ENCODE measurements at regions not wholly inside any gene's neighbourhood (a gene's known extent, or its start where the extent isn't known, plus 50 kb on each side); places are given as distances from the start of the nearest gene placed in this dataset.

DNA sequence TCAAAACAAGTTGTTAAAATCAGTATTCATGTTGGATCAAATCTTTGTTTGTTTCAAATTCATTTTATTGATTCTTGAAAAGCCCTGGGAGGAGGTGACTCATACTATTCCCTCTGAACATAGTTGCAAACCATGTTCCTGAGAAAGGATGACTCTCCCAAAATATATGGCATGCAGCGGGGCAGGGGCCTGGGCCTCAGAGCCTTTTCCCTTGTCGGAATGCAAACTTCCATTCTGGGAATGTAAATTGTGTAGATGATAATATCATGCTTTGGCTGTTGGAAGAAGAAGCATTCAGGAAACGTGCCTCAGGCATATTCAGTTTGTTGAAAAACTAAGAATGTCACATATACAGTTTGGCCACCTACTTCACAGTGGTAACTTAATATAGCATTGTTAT, 242.0 kb downstream of the AUH start:
- no peaks in the 10 kb centered on the region for H3K36me3 ChIP-seq
- H3K4me1 ChIP-seq, result peaks cover 37% of the 10 kb centered on the region
- no peak overlapping the region for H3K27ac ChIP-seq
- TF ChIP-seq POLR2AphosphoS5 (IDR thresholded peaks at IDR 0.05) (no peak), POLR2A (IDR thresholded peaks at IDR 0.05) (no peak), EP300 (IDR thresholded peaks at IDR 0.05) (no peak)
- TF ChIP-seq, protein P1, sequence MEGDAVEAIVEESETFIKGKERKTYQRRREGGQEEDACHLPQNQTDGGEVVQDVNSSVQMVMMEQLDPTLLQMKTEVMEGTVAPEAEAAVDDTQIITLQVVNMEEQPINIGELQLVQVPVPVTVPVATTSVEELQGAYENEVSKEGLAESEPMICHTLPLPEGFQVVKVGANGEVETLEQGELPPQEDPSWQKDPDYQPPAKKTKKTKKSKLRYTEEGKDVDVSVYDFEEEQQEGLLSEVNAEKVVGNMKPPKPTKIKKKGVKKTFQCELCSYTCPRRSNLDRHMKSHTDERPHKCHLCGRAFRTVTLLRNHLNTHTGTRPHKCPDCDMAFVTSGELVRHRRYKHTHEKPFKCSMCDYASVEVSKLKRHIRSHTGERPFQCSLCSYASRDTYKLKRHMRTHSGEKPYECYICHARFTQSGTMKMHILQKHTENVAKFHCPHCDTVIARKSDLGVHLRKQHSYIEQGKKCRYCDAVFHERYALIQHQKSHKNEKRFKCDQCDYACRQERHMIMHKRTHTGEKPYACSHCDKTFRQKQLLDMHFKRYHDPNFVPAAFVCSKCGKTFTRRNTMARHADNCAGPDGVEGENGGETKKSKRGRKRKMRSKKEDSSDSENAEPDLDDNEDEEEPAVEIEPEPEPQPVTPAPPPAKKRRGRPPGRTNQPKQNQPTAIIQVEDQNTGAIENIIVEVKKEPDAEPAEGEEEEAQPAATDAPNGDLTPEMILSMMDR (IDR thresholded peaks at IDR 0.05), result no peak
- H3K9me3 ChIP-seq, result no peaks in the 10 kb centered on the region
- H3K27me3 ChIP-seq, result no peaks in the 10 kb centered on the region
- 37% methylated on average over 3 of the region's 3 CpGs for WGBS
- no peak overlapping the region for H3K4me3 ChIP-seq
- no peak for DNase-seq (ENCODE audit: low spot score in 2 of 2)

DNA sequence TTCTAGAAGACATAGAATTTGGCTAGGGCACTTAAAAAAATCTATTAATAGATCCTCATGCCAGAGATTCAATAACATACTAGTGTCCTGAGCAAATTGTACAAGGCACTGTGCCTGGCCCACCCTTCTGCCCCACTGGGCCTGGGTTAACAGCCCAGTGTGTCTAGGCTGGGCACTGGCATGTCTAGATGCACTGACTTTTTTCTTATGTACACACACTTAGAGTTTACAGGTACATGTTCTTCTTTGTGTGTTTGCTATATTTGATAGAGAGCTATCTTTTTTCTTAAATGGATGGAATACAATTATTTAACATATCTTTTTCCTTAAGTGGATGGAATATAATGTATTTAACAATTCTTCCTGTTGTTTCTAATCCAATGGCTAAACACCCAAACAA, 241.5 kb downstream of the AUH start:
- no peak overlapping the region for H3K27ac ChIP-seq
- no peaks in the 10 kb centered on the region for H3K36me3 ChIP-seq
- H3K4me1 ChIP-seq, result peaks cover 37% of the 10 kb centered on the region
- H3K4me3 ChIP-seq, result no peak overlapping the region
- no peak for DNase-seq (ENCODE audit: low spot score in 2 of 2)
- TF ChIP-seq POLR2A (IDR thresholded peaks at IDR 0.05) (no peak), EP300 (IDR thresholded peaks at IDR 0.05) (no peak), POLR2AphosphoS5 (IDR thresholded peaks at IDR 0.05) (no peak)
- TF ChIP-seq, protein P1 (IDR thresholded peaks at IDR 0.05), result no peak
- H3K9me3 ChIP-seq, result no peaks in the 10 kb centered on the region
- H3K27me3 ChIP-seq, result no peaks in the 10 kb centered on the region

DNA sequence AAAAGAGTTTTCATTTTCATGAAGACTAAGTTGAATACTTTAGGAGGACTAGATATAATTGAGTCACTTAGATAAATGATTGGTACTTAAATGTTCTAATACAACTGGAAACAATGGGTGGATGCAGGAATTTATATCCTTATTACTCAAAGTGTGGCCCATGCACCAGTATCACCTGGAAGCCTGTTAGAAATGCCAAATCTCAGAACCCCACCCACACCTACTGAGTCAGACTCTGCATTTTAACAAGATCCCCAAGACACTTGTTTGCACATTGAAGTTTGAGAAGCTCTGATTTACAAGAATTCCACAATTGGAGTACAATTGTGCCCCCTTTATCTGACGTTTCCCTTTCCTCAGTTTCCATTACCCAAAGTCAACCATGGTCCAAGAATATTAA, 239.0 kb downstream of the AUH start:
- Histone ChIP-seq H3K27me3 (no peaks in the 10 kb centered on the region), H3K4me1 (peaks cover 25% of the 10 kb centered on the region), H3K4me3 (no peak overlapping the region), H3K9me3 (no peaks in the 10 kb centered on the region), H3K36me3 (no peaks in the 10 kb centered on the region), H3K27ac (no peak overlapping the region)
- TF ChIP-seq, protein P1 (IDR thresholded peaks at IDR 0.05), result no peak
- DNase-seq (ENCODE audit: low spot score in 2 of 2), result no peak
- 77% methylated on average over 1 of the region's 1 CpG for WGBS

DNA sequence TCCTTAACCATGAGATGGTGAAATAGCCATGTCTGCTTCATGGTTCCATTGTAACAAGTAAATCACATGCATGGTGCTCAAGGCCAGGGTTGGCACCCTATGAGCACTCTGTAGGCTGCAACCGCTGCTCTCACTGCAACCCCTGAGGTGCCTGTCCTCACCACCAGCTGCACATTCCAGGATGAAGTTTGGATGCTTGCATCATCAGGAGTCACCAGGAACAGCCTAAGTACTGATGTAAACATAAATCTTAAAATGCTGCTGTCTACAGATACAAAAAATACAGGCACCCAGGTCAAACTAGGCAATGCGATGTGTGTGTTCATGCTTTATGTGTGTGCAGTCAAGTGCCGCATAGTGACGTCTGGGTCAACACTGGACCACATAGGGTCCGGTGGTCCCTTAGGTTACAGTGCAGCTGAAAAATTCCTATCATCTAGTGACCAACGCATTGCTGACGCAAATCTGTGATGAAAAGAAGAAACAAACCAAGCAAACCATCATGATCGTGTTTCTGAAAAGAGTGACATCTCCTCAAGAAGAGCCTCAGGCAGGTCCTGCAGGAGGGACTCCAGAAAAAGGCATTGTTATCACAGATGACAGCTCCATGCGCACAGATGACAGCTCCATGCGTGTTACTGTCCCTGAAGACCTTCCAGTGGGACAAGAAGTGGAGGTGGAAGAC, 234.8 kb downstream of the AUH start:
- TF ChIP-seq POLR2AphosphoS5 (IDR thresholded peaks at IDR 0.05) (no peak), POLR2A (IDR thresholded peaks at IDR 0.05) (no peak), EP300 (IDR thresholded peaks at IDR 0.05) (no peak)
- TF ChIP-seq, protein P1 (IDR thresholded peaks at IDR 0.05), result no peak
- no peak for DNase-seq (ENCODE audit: low spot score in 2 of 2)
- no peaks in the 10 kb centered on the region for H3K36me3 ChIP-seq
- H3K4me1 ChIP-seq, result peaks cover 12% of the 10 kb centered on the region
- no peak overlapping the region for H3K27ac ChIP-seq
- no peaks in the 10 kb centered on the region for H3K9me3 ChIP-seq
- no peak overlapping the region for H3K4me3 ChIP-seq
- 89% methylated on average over 9 of the region's 10 CpGs for WGBS
- no peaks in the 10 kb centered on the region for H3K27me3 ChIP-seq

DNA sequence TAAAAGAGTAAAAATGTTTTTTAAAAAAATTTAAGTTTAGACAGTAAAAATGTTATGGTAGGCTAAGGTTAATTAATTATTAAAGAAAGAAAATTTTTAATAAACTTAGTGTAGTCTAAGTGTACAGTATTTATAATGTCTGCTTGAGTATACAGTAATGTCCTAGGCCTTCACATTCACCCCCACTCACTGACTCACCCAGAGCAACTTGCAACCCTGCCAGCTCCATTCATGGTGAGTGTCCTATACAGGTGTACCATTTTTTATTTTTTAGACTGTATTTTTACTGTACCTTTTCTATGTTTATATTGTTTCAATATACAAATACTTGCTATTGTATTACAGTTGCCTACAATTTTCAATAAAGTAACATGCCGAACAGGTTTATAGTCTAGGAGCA, 234.1 kb downstream of the AUH start:
- TF ChIP-seq POLR2A (IDR thresholded peaks at IDR 0.05) (no peak), POLR2AphosphoS5 (IDR thresholded peaks at IDR 0.05) (no peak), EP300 (IDR thresholded peaks at IDR 0.05) (no peak)
- TF ChIP-seq, protein P1 (IDR thresholded peaks at IDR 0.05), result no peak
- DNase-seq (ENCODE audit: low spot score in 2 of 2), result no peak
- H3K4me3 ChIP-seq, result no peak overlapping the region
- no peaks in the 10 kb centered on the region for H3K27me3 ChIP-seq
- peaks cover 14% of the 10 kb centered on the region for H3K4me1 ChIP-seq
- 100% methylated on average over 1 of the region's 1 CpG for WGBS
- H3K27ac ChIP-seq, result no peak overlapping the region
- H3K36me3 ChIP-seq, result no peaks in the 10 kb centered on the region
- H3K9me3 ChIP-seq, result no peaks in the 10 kb centered on the region
